MG63 (cell line): ENCODE measurements at regions not wholly inside any gene's neighbourhood (a gene's known extent, or its start where the extent isn't known, plus 50 kb on each side); places are given as distances from the start of the nearest gene placed in this dataset.

Source experiments
- DNase-seq: peaks from one replicate; pipeline ENCODE4 v3.0.0-alpha.2; 2020
- H3K27me3 ChIP-seq: fragments of 250-450 bp; sonication (Bioruptor Pico); 2 replicates; pipeline ENCODE4 v1.5.1; 2020; ENCODE audit warnings: mild to moderate bottlenecking, moderate library complexity
- H3K36me3 ChIP-seq: fragments of 250-450 bp; sonication (Bioruptor Pico); 2 replicates; pipeline ENCODE4 v1.5.1; 2020; ENCODE audit warnings: mild to moderate bottlenecking, moderate library complexity
- H3K4me3 ChIP-seq: fragments of 250-450 bp; sonication (Bioruptor Pico); 2 replicates; pipeline ENCODE4 v1.5.1; 2020; ENCODE audit warnings: mild to moderate bottlenecking, moderate library complexity
- H3K9me3 ChIP-seq: fragments of 250-450 bp; sonication (Bioruptor Pico); 2 replicates; pipeline ENCODE4 v1.5.1; 2020; ENCODE audit warnings: mild to moderate bottlenecking, moderate library complexity

GRCh38 chr4:186900232-186900900 lies 176.7 kb upstream of the FAT1 start:
- Histone ChIP-seq H3K27me3 (no peaks in the 10 kb centered on the region), H3K4me3 (no peak overlapping the region), H3K9me3 (no peaks in the 10 kb centered on the region), H3K36me3 (no peaks in the 10 kb centered on the region)
- DNase-seq = no peak

- Histone ChIP-seq H3K27me3 (no peaks in the 10 kb centered on the region), H3K9me3 (no peaks in the 10 kb centered on the region), H3K4me3 (no peak overlapping the region), H3K36me3 (no peaks in the 10 kb centered on the region)
- no peak for DNase-seq
These were observed 177.3 kb upstream of the FAT1 start for GRCh38 chr4:186900984-186901383.

- no peaks in the 10 kb centered on the region for H3K36me3 ChIP-seq
- H3K9me3 ChIP-seq = no peaks in the 10 kb centered on the region
- no peak for DNase-seq
- H3K4me3 ChIP-seq = no peak overlapping the region
- H3K27me3 ChIP-seq = no peaks in the 10 kb centered on the region
These were observed 178.2 kb upstream of the FAT1 start for GRCh38 chr4:186901850-186902249.

GRCh38 chr4:186902361-186902760 lies 178.7 kb upstream of the FAT1 start:
- Histone ChIP-seq H3K36me3 (no peaks in the 10 kb centered on the region), H3K4me3 (no peak overlapping the region), H3K27me3 (no peaks in the 10 kb centered on the region), H3K9me3 (no peaks in the 10 kb centered on the region)
- DNase-seq = no peak

GRCh38 chr4:186904101-186904500 lies 180.4 kb upstream of the FAT1 start:
- no peaks in the 10 kb centered on the region for H3K27me3 ChIP-seq
- no peaks in the 10 kb centered on the region for H3K9me3 ChIP-seq
- no peaks in the 10 kb centered on the region for H3K36me3 ChIP-seq
- no peak for DNase-seq
- no peak overlapping the region for H3K4me3 ChIP-seq

- Histone ChIP-seq H3K36me3 (no peaks in the 10 kb centered on the region), H3K4me3 (no peak overlapping the region), H3K9me3 (no peaks in the 10 kb centered on the region), H3K27me3 (no peaks in the 10 kb centered on the region)
- DNase-seq = no peak
These were observed 183.1 kb upstream of the FAT1 start for GRCh38 chr4:186906722-186907121.

- Histone ChIP-seq H3K4me3 (no peak overlapping the region), H3K36me3 (no peaks in the 10 kb centered on the region), H3K27me3 (no peaks in the 10 kb centered on the region), H3K9me3 (no peaks in the 10 kb centered on the region)
- DNase-seq = no peak
These were observed 186.7 kb upstream of the FAT1 start for GRCh38 chr4:186910385-186910784.

GRCh38 chr4:186912606-186913005 lies 188.9 kb upstream of the FAT1 start:
- Histone ChIP-seq H3K36me3 (no peaks in the 10 kb centered on the region), H3K9me3 (no peaks in the 10 kb centered on the region), H3K27me3 (no peaks in the 10 kb centered on the region), H3K4me3 (no peak overlapping the region)
- no peak for DNase-seq

GRCh38 chr4:186915816-186916215 lies 192.2 kb upstream of the FAT1 start:
- no peak for DNase-seq
- H3K4me3 ChIP-seq = no peak overlapping the region
- H3K27me3 ChIP-seq = no peaks in the 10 kb centered on the region
- no peaks in the 10 kb centered on the region for H3K9me3 ChIP-seq
- no peaks in the 10 kb centered on the region for H3K36me3 ChIP-seq

GRCh38 chr4:186917136-186917535 lies 193.5 kb upstream of the FAT1 start:
- no peaks in the 10 kb centered on the region for H3K27me3 ChIP-seq

GRCh38 chr4:186918466-186918865 lies 194.8 kb upstream of the FAT1 start:
- no peak overlapping the region for H3K4me3 ChIP-seq
- DNase-seq = no peak
- no peaks in the 10 kb centered on the region for H3K9me3 ChIP-seq
- H3K36me3 ChIP-seq = no peaks in the 10 kb centered on the region
- H3K27me3 ChIP-seq = no peaks in the 10 kb centered on the region

More at GRCh38 chr4:186917136-186917535, 193.5 kb upstream of the FAT1 start:
- no peaks in the 10 kb centered on the region for H3K36me3 ChIP-seq
- DNase-seq = no peak
- H3K9me3 ChIP-seq = no peaks in the 10 kb centered on the region
- no peak overlapping the region for H3K4me3 ChIP-seq

- Histone ChIP-seq H3K36me3 (no peaks in the 10 kb centered on the region), H3K27me3 (no peaks in the 10 kb centered on the region), H3K9me3 (no peaks in the 10 kb centered on the region), H3K4me3 (no peak overlapping the region)
- no peak for DNase-seq
These were observed 195.7 kb upstream of the FAT1 start for GRCh38 chr4:186919340-186919739.

GRCh38 chr4:186920483-186920882 lies 196.8 kb upstream of the FAT1 start:
- H3K36me3 ChIP-seq = no peaks in the 10 kb centered on the region
- no peak for DNase-seq
- no peak overlapping the region for H3K4me3 ChIP-seq
- no peaks in the 10 kb centered on the region for H3K27me3 ChIP-seq
- H3K9me3 ChIP-seq = no peaks in the 10 kb centered on the region

GRCh38 chr4:186920992-186921391 lies 197.3 kb upstream of the FAT1 start:
- H3K9me3 ChIP-seq = no peaks in the 10 kb centered on the region
- no peaks in the 10 kb centered on the region for H3K27me3 ChIP-seq
- H3K4me3 ChIP-seq = no peak overlapping the region
- no peak for DNase-seq
- no peaks in the 10 kb centered on the region for H3K36me3 ChIP-seq

GRCh38 chr4:186924723-186925122 lies 201.1 kb upstream of the FAT1 start:
- no peak for DNase-seq
- H3K36me3 ChIP-seq = no peaks in the 10 kb centered on the region
- H3K9me3 ChIP-seq = no peaks in the 10 kb centered on the region
- no peak overlapping the region for H3K4me3 ChIP-seq
- no peaks in the 10 kb centered on the region for H3K27me3 ChIP-seq

- H3K4me3 ChIP-seq = no peak overlapping the region
- no peaks in the 10 kb centered on the region for H3K9me3 ChIP-seq
- DNase-seq = no peak
- H3K27me3 ChIP-seq = no peaks in the 10 kb centered on the region
- no peaks in the 10 kb centered on the region for H3K36me3 ChIP-seq
These were observed 204.0 kb upstream of the FAT1 start for GRCh38 chr4:186927624-186928023.

- H3K9me3 ChIP-seq = no peaks in the 10 kb centered on the region
- H3K4me3 ChIP-seq = no peak overlapping the region
- no peaks in the 10 kb centered on the region for H3K36me3 ChIP-seq
- H3K27me3 ChIP-seq = no peaks in the 10 kb centered on the region
- DNase-seq = no peak
These were observed 206.4 kb upstream of the FAT1 start for GRCh38 chr4:186930024-186930423.

GRCh38 chr4:186931519-186931918 lies 207.9 kb upstream of the FAT1 start:
- H3K27me3 ChIP-seq = no peaks in the 10 kb centered on the region
- no peaks in the 10 kb centered on the region for H3K9me3 ChIP-seq
- DNase-seq = no peak
- H3K4me3 ChIP-seq = no peak overlapping the region
- no peaks in the 10 kb centered on the region for H3K36me3 ChIP-seq

GRCh38 chr4:186932196-186932595 lies 208.5 kb upstream of the FAT1 start:
- no peak for DNase-seq

More at GRCh38 chr4:186932196-186932595, 208.5 kb upstream of the FAT1 start:
- no peaks in the 10 kb centered on the region for H3K27me3 ChIP-seq
- H3K4me3 ChIP-seq = no peak overlapping the region
- H3K9me3 ChIP-seq = no peaks in the 10 kb centered on the region
- no peaks in the 10 kb centered on the region for H3K36me3 ChIP-seq
